Fibroblast of lung (primary cell): ENCODE measurements at regions not wholly inside any gene's neighbourhood (a gene's known extent, or its start where the extent isn't known, plus 50 kb on each side); places are given as distances from the start of the nearest gene placed in this dataset.
A peak's percentile ranks its signal among the peaks of the same experiment; 100 is the strongest.

ENCODE experiments used
- DNase-seq, 2 donors: peaks; one replicate each; pipeline versions ENCODE4 v3.0.0 to v3.0.0-alpha.2; 2010; ENCODE audit warnings: low read depth in 2 of 2
- H2AFZ ChIP-seq: 2 replicates; pipeline ENCODE4 v1.5.1; 2012; ENCODE audit warnings: low read length, control low read depth, inconsistent platforms
- H3K27ac ChIP-seq: 2 replicates; pipeline ENCODE4 v1.5.1; 2011; ENCODE audit warnings: low read length, control low read depth; ENCODE audit not compliant: insufficient read depth
- H3K27me3 ChIP-seq: 2 replicates; pipeline ENCODE4 v1.5.1; 2011; ENCODE audit warnings: mild to moderate bottlenecking, low read length; ENCODE audit not compliant: control insufficient read depth, insufficient read depth
- H3K36me3 ChIP-seq: 2 replicates; pipeline ENCODE4 v1.5.1; 2011; ENCODE audit warnings: low read length; ENCODE audit not compliant: control insufficient read depth, insufficient read depth
- H3K4me1 ChIP-seq: 2 replicates; pipeline ENCODE4 v1.5.1; 2011; ENCODE audit warnings: low read length; ENCODE audit not compliant: control insufficient read depth, insufficient read depth; ENCODE audit errors: extremely low read depth
- H3K4me2 ChIP-seq: 2 replicates; pipeline ENCODE4 v1.5.1; 2011; ENCODE audit warnings: low read length, control low read depth; ENCODE audit not compliant: insufficient read depth; ENCODE audit errors: extremely low read depth
- H3K4me3 ChIP-seq, 4 experiments: fragments of 200-600 bp in 1 of 4; sonication (generic) in 1 of 4; replicated peaks in 1 of 4; 2 replicates each; pipeline ENCODE4 v1.5.1; 2011 to 2016; ENCODE audit warnings: low read length in 4 of 4, low read depth in 3 of 4, mild to moderate bottlenecking in 3 of 4, control low read depth in 2 of 4, inconsistent platforms in 1 of 4, mixed read lengths in 1 of 4; ENCODE audit not compliant: insufficient read depth in 1 of 4; ENCODE audit errors: control extremely low read depth in 1 of 4
- H3K79me2 ChIP-seq: 2 replicates; pipeline ENCODE4 v1.5.1; 2012; ENCODE audit warnings: mild to moderate bottlenecking, low read length, inconsistent platforms; ENCODE audit not compliant: control insufficient read depth, insufficient read depth
- H3K9ac ChIP-seq: 2 replicates; pipeline ENCODE4 v1.5.1; 2011; ENCODE audit warnings: mild to moderate bottlenecking, low read length, control low read depth; ENCODE audit not compliant: insufficient read depth
- H3K9me3 ChIP-seq: 2 replicates; pipeline ENCODE4 v1.5.1; 2012; ENCODE audit warnings: low read depth, low read length; ENCODE audit not compliant: control insufficient read depth, insufficient read depth
- H4K20me1 ChIP-seq: 2 replicates; pipeline ENCODE4 v1.5.1; 2011; ENCODE audit warnings: low read length; ENCODE audit not compliant: control insufficient read depth, insufficient read depth; ENCODE audit errors: extremely low read depth
- CTCF ChIP-seq, 2 donors: IDR thresholded peaks in 1 of 2; conservative IDR thresholded peaks in 1 of 2; 1 replicate in 1 of 2; 2 replicates in 1 of 2; pipeline ENCODE4 v1.5.1; 2011 to 2012; ENCODE audit warnings: low read length in 2 of 2, control low read depth in 1 of 2, inconsistent platforms in 1 of 2, low read depth in 1 of 2, mild to moderate bottlenecking in 1 of 2
- EZH2 ChIP-seq: IDR thresholded peaks from 2 replicates; pipeline ENCODE4 v1.5.1; 2012; ENCODE audit warnings: low read length, control low read depth, mild to moderate bottlenecking; ENCODE audit errors: missing control alignments

GRCh38 chr2:7203056-7203467 lies 285.9 kb downstream of the RNF144A start:
- no peaks in the 10 kb centered on the region for H4K20me1 ChIP-seq
- H3K79me2 ChIP-seq, result no peaks in the 10 kb centered on the region
- no peaks in the 10 kb centered on the region for H3K27me3 ChIP-seq
- H3K9ac ChIP-seq, result no peak overlapping the region
- no peaks in the 10 kb centered on the region for H3K4me1 ChIP-seq
- H3K4me3 ChIP-seq, result no peak overlapping the region
- H3K27ac ChIP-seq, result no peak overlapping the region
- H3K9me3 ChIP-seq, result no peaks in the 10 kb centered on the region
- H3K36me3 ChIP-seq, result no peaks in the 10 kb centered on the region
- peak; percentile 59 to 71 for DNase-seq
- H2AFZ ChIP-seq, result no peak overlapping the region
- peak; percentile 79 to 96 for TF ChIP-seq CTCF (conservative IDR thresholded peaks at IDR 0.05 in 1 of 2, IDR thresholded peaks at IDR 0.05 in 1 of 2; ENCODE audit: low read depth in 1 of 2, low read length in 2 of 2)
- TF ChIP-seq EZH2, result no peak
- H3K4me2 ChIP-seq, result no peak overlapping the region

GRCh38 chr2:7205151-7205830 lies 288.1 kb downstream of the RNF144A start:
- no peak overlapping the region for H3K4me3 ChIP-seq
- no peak for TF ChIP-seq CTCF (conservative IDR thresholded peaks at IDR 0.05 in 1 of 2, IDR thresholded peaks at IDR 0.05 in 1 of 2; ENCODE audit: low read depth in 1 of 2, low read length in 2 of 2)
- no peak for TF ChIP-seq EZH2
- H3K27me3 ChIP-seq, result no peaks in the 10 kb centered on the region
- DNase-seq, result no peak
- no peak overlapping the region for H2AFZ ChIP-seq
- H3K9me3 ChIP-seq, result no peaks in the 10 kb centered on the region
- no peaks in the 10 kb centered on the region for H3K4me1 ChIP-seq
- H3K4me2 ChIP-seq, result no peak overlapping the region
- H3K9ac ChIP-seq, result no peak overlapping the region
- H3K27ac ChIP-seq, result no peak overlapping the region
- no peaks in the 10 kb centered on the region for H4K20me1 ChIP-seq
- no peaks in the 10 kb centered on the region for H3K79me2 ChIP-seq
- H3K36me3 ChIP-seq, result no peaks in the 10 kb centered on the region

GRCh38 chr2:7206111-7206810 lies 289.0 kb downstream of the RNF144A start:
- TF ChIP-seq CTCF (conservative IDR thresholded peaks at IDR 0.05 in 1 of 2, IDR thresholded peaks at IDR 0.05 in 1 of 2; ENCODE audit: low read depth in 1 of 2, low read length in 2 of 2) (no peak), EZH2 (no peak)

More at GRCh38 chr2:7206111-7206810, 289.0 kb downstream of the RNF144A start:
- no peak overlapping the region for H2AFZ ChIP-seq
- no peaks in the 10 kb centered on the region for H3K36me3 ChIP-seq
- no peak overlapping the region for H3K4me2 ChIP-seq
- no peak overlapping the region for H3K4me3 ChIP-seq
- no peaks in the 10 kb centered on the region for H3K79me2 ChIP-seq
- H3K4me1 ChIP-seq, result no peaks in the 10 kb centered on the region
- DNase-seq, result no peak
- H3K9me3 ChIP-seq, result no peaks in the 10 kb centered on the region
- no peak overlapping the region for H3K27ac ChIP-seq
- no peak overlapping the region for H3K9ac ChIP-seq
- no peaks in the 10 kb centered on the region for H3K27me3 ChIP-seq
- H4K20me1 ChIP-seq, result no peaks in the 10 kb centered on the region
